HG02623 (cell line): ENCODE measurements at regions not wholly inside any gene's neighbourhood (a gene's known extent, or its start where the extent isn't known, plus 50 kb on each side); places are given as distances from the start of the nearest gene placed in this dataset.

ENCODE experiments used
- ATAC-seq: cut with Tn5 transposase; IDR thresholded peaks from one replicate; pipeline ENCODE4 v1.9.1; 2021; ENCODE audit warnings: moderate library complexity; ENCODE audit not compliant: unreplicated experiment

GRCh38 chr2:120496759-120497158, 150.8 kb downstream of the INHBB start:
- no peak for ATAC-seq

- no peak for ATAC-seq
These were observed 151.5 kb downstream of the INHBB start for GRCh38 chr2:120497261-120497977.

- ATAC-seq = no peak
These were observed 152.2 kb downstream of the INHBB start for GRCh38 chr2:120498121-120498520.

- ATAC-seq = no peak
These were observed 152.8 kb downstream of the INHBB start for GRCh38 chr2:120498576-120499394.

GRCh38 chr2:120499784-120500495, 154.0 kb downstream of the INHBB start:
- no peak for ATAC-seq

- no peak for ATAC-seq
These were observed 155.7 kb downstream of the INHBB start for GRCh38 chr2:120501591-120501990.

- ATAC-seq = no peak
These were observed 156.4 kb downstream of the INHBB start for GRCh38 chr2:120502357-120502756.

GRCh38 chr2:120502761-120503160, 156.8 kb downstream of the INHBB start:
- no peak for ATAC-seq

- ATAC-seq = no peak
These were observed 157.4 kb downstream of the INHBB start for GRCh38 chr2:120503206-120503792.

GRCh38 chr2:120503793-120504571, 158.0 kb downstream of the INHBB start:
- ATAC-seq = no peak

- no peak for ATAC-seq
These were observed 159.2 kb downstream of the INHBB start for GRCh38 chr2:120504936-120505705.

GRCh38 chr2:120508567-120509041, 162.7 kb downstream of the INHBB start:
- no peak for ATAC-seq

GRCh38 chr2:120509213-120509815, 163.4 kb downstream of the INHBB start:
- ATAC-seq = no peak

GRCh38 chr2:120509991-120510735, 164.2 kb downstream of the INHBB start:
- no peak for ATAC-seq

GRCh38 chr2:120510751-120511395, 164.9 kb downstream of the INHBB start:
- ATAC-seq = no peak

- no peak for ATAC-seq
These were observed 165.6 kb downstream of the INHBB start for GRCh38 chr2:120511536-120511935.

- no peak for ATAC-seq
These were observed 166.2 kb downstream of the INHBB start for GRCh38 chr2:120511947-120512710.
